GM18508 (cell line): ENCODE measurements at regions not wholly inside any gene's neighbourhood (a gene's known extent, or its start where the extent isn't known, plus 50 kb on each side); places are given as distances from the start of the nearest gene placed in this dataset.
"Not testable (repeated sequence)": the region's sequence is repeated elsewhere in the genome, so short reads cannot be mapped to it uniquely, and the experiment has no call there.

ENCODE experiments used
- ATAC-seq: cut with Tn5 transposase; IDR thresholded peaks from one replicate; pipeline ENCODE4 v1.9.1; 2021; ENCODE audit warnings: moderate number of reproducible peaks; ENCODE audit not compliant: insufficient read depth, unreplicated experiment

DNA sequence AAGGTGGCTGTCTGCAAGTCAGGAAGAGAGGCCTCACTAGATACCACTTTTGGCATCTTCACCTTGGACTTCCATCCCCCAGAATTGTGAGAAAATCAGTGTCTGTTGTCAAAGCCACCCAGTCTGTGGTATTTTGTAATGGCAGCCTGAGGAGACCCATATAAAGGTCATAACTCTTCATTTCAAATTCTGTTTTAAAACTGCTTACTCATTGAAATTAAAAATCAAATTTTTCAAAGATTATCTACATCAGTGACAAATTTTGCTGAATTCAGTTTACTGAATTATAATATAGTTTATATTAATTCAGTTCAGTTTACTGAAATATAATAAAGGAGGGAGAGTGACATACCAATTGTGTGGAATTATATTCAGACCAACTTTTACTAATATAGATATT is 133.1 kb upstream of the IL15 start:
- no peak for ATAC-seq

GRCh38 chr4:141511055-141511454 is 125.3 kb upstream of the IL15 start:
- no peak for ATAC-seq

- no peak for ATAC-seq
Measured at GRCh38 chr4:141513866-141514265, 122.5 kb upstream of the IL15 start.

- no peak for ATAC-seq
Measured at GRCh38 chr4:141518222-141518621, 118.2 kb upstream of the IL15 start.

DNA sequence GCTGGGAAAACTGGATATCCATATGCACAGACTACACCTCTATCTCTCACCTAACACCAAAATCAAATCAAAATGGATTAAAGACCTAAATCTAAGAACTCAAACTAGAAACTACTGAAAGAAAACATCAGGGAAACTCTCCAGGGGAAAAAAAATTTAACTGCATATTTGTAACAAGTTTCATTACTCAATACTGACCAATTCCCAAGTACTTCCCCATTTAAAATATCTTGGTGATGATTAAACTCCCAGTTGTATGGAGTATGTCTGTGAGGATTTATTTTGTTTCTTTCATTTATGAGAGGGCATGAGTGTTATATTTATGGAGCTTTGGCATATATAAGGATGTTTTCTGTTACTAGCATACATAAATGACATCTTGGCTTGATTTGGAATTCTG is 112.3 kb upstream of the IL15 start:
- no peak for ATAC-seq

DNA sequence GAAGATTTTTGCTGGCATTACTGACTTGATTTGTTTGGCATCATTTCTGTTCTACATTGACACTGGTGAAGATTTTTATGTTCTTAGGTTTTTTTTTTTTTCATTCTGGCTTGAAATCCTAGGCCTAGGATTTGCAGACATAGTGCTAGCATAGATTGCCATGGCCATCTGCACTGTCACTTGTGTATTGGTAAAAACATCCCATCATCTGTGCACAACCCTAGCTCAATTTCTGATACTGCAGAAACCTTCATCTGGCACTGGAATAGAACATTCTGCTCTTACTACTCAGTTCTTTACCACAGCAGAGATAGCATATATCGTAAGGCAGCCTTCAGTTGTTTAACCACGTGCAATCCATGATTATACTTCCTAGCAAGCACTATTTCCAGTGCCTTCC is 111.5 kb upstream of the IL15 start:
- no peak for ATAC-seq

GRCh38 chr4:141530627-141531026 is 105.8 kb upstream of the IL15 start:
- no peak for ATAC-seq

GRCh38 chr4:141534985-141535384 is 101.4 kb upstream of the IL15 start:
- ATAC-seq, result no peak

DNA sequence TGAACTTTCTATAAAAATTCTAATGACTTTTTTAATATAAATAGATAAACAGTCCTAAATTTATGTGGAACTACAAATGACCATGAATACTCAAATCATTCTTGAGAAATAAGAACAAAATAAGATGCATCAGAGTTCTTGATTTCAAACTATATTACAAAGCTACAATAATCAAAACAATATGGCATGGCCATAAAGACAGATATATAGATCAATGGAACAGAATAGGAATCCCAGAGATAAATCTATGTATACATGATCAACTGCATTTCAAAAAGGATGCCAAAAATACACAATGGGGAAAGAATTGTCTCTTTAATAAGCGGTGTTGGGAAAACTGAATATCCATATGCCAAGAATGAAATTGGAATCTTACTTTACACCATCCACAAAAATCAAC is 98.4 kb upstream of the IL15 start:
- no peak for ATAC-seq

- no peak for ATAC-seq
Measured at GRCh38 chr4:141540643-141541042, 95.7 kb upstream of the IL15 start.

DNA sequence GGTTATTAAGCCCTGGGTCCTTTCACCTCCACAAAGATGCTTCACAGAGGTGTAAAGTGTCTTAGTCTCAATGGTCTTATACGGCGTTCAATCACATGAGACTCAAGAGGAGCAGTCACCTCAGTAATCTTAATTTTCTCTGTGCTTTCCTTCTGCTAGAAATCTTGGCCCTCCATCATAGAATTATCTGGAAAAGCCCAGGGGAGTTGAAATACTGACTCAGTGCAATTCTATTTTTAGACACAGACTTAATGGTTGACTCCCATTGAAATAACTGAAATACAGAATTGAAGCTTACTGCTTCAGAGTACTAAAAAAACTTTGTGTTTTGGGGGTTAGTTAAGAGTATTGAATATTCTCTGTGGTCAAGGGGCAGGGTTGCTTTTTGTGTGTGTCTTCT is 94.5 kb upstream of the IL15 start:
- ATAC-seq, result no peak

GRCh38 chr4:141543176-141543575 is 93.2 kb upstream of the IL15 start:
- no peak for ATAC-seq

GRCh38 chr4:141543706-141544105 is 92.7 kb upstream of the IL15 start:
- no peak for ATAC-seq

DNA sequence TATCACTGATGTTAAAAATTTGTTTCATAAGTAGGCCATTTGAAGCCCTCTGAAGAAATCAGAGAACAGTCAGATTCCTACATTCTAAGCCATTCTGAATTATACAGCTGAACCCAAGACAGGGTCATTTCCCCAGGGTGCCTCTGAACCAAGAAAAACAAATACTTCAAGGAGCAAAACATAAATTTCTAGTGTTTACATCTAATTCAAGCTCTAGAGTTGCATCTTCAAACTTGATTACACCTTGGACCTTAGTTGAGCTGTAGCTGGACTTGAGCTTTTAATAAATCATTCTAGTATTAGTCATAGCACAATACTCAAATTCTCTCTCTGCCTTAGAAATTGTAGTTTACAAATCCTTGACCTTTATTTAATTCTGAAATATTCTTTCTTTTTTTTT is 87.6 kb upstream of the IL15 start:
- ATAC-seq, result no peak

DNA sequence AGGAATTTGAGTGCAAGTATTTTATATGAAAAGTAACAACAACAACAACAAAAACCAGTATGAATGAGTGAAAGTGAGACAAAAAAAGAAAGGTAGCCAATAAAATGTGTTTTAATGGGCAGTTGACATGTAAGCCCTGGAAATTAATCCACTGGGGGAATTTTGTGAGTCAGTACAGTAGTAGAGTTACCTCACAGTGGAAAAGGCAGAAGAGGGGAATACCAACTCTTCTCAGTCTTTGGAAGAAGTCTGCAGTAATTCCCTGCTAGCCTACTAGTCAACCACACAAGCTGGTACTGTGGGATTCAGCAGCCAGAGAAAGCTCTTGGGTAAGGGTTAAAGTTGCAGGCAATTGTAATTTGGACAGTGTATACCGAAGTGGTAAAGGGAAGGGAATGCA is 76.3 kb upstream of the IL15 start:
- no peak for ATAC-seq

GRCh38 chr4:141562649-141563048 is 73.7 kb upstream of the IL15 start:
- ATAC-seq, result no peak

DNA sequence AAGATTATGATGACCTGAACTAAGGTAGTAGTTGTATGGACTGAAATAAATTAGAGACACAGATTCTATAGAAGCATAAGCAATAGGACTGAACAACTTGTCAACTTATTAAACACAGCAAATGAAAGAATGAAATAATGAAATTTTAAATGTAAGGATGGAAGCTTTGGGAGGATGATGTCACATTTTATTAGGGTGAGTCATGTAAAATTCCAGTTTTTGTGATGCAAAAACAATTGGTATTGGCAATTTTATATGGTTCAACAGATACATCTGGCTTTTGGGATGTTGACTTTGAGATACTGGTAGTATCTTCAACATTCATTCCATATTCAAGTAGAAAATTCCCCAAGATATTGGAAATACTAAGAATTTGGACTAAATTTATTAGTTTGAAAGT is 72.7 kb upstream of the IL15 start:
- no peak for ATAC-seq

DNA sequence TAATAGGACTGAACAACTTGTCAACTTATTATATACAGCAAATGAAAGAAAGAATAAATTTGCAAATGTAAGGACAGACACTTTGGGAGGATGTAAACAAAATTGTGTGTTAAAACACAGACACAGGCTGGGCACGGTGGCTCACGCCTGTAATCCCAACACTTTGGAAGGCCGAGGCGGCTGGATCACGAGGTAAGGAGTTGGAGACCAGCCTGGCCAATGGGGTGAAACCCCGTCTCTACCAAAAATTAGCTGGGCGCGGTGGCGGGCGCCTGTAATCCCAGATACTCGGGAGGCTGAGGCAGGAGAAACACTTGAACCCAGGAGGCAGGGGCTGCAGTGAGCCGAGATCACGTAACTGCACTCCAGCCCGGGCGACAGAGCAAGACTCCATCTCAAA is 71.4 kb upstream of the IL15 start:
- not testable (repeated sequence) for ATAC-seq

DNA sequence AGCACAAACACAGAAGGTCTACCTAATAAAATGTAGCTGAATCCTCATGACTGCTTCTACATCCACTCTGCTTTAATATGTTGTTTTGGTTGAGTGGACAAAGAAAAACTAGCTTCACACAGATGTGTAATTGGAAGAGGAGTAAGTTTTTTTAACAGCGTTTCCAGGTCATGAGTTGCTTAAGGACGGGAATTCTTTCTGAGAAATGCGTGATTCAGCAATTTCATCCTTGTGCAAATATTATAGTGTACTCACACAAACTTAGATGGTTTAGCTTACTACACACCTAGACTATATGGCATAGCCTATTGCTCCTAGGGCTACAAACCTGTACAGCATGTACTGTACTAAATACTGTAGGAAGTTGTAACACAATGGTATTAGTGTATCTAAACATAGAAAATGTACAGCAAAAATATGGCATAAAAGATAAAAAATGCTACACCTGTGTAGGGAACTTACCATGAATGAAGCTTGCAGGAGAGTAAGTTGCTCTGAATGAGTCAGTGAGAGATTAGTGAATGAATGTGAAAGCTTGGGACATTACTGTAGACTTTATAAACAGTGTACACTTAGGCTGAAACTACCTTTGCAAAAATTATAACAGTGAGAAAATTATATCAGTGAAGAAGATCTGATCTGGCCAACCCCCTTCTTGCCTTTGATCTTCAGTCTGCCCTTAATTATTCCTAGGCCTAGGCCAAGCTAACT is 70.8 kb upstream of the IL15 start:
- no peak for ATAC-seq

- ATAC-seq, result no peak
Measured at GRCh38 chr4:141567326-141567915, 69.0 kb upstream of the IL15 start.

DNA sequence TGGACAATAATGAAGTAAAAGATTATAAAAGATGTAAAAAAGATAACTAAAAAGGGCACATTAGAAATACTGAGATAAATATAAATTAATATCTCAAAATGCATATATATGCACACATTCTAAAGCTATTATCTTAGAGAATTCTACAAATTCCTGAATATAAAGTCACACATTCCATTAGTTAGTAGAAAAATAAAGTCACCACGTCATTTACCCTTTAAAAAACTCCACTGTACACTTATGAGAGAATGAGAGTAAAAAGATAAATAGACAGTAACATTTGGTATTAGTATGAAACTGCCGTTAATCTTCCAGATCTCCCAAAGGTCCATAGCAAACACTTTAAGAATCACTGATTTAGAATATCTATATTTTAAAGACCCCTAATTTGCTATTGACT is 67.2 kb upstream of the IL15 start:
- ATAC-seq, result no peak

DNA sequence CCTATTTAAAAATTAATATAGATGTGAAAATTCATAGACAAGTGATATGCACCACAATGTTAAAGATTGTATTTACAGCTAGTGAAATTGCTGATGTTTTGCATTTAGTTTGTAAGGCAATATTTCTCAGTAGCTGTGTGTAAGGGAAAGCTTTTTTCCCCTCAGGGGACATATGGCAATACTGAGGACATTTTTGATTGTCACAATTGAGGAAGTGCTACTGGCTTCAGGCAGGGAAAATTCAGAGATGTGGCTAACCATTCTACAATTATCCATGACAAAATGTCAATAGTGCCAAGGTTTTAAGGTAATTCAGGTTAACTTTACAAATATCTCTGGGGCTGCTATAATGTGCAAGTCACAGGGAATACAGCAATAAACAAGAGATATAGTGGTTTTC is 66.1 kb upstream of the IL15 start:
- no peak for ATAC-seq
